ENCODE measurements at regions not wholly inside any gene's neighbourhood (a gene's known extent, or its start where the extent isn't known, plus 50 kb on each side); places are given as distances from the start of the nearest gene placed in this dataset.

GRCh38 chr20:56867128-56867527 is 238.0 kb downstream of the TFAP2C start:
- in situ Hi-C loops (cut with MboI): no loop called here
- no peak for FAIRE-seq
- no peaks in the 10 kb centered on the region for H3K9me3 ChIP-seq (replicated peaks; ENCODE audit: control insufficient read depth, insufficient read depth, low read length)

More at GRCh38 chr20:56867128-56867527, 238.0 kb downstream of the TFAP2C start:
- TF ChIP-seq CREM (IDR thresholded peaks at IDR 0.05; ENCODE audit: low read depth) (no peak), POLR2A (IDR thresholded peaks at IDR 0.05; ENCODE audit: low read depth, low read length) (no peak), SIN3A (IDR thresholded peaks at IDR 0.05; ENCODE audit: low read depth, low read length) (no peak), FOXM1 (IDR thresholded peaks at IDR 0.05; ENCODE audit: low read depth, low read length) (no peak), ETV6 (conservative IDR thresholded peaks at IDR 0.05 in 1 of 2, IDR thresholded peaks at IDR 0.05 in 1 of 2; ENCODE audit: borderline replicate concordance in 1 of 2, low read depth in 1 of 2) (no peak), NFIC (IDR thresholded peaks at IDR 0.05; ENCODE audit: low read depth, low read length) (no peak), WRNIP1 (IDR thresholded peaks at IDR 0.05; ENCODE audit: borderline replicate concordance, low read depth, low read length) (no peak), SMARCA5 (IDR thresholded peaks at IDR 0.05) (no peak), ZZZ3 (IDR thresholded peaks at IDR 0.05; ENCODE audit: control insufficient read depth, insufficient read length, low read depth) (no peak), ZSCAN29 (IDR thresholded peaks at IDR 0.05) (no peak), RUNX3 (IDR thresholded peaks at IDR 0.05; ENCODE audit: low read length) (no peak), ZBTB33 (IDR thresholded peaks at IDR 0.05) (no peak), KAT2A (conservative IDR thresholded peaks at IDR 0.05; ENCODE audit: control insufficient read depth, low read depth, low read length) (no peak)
- TF ChIP-seq, protein P1, sequence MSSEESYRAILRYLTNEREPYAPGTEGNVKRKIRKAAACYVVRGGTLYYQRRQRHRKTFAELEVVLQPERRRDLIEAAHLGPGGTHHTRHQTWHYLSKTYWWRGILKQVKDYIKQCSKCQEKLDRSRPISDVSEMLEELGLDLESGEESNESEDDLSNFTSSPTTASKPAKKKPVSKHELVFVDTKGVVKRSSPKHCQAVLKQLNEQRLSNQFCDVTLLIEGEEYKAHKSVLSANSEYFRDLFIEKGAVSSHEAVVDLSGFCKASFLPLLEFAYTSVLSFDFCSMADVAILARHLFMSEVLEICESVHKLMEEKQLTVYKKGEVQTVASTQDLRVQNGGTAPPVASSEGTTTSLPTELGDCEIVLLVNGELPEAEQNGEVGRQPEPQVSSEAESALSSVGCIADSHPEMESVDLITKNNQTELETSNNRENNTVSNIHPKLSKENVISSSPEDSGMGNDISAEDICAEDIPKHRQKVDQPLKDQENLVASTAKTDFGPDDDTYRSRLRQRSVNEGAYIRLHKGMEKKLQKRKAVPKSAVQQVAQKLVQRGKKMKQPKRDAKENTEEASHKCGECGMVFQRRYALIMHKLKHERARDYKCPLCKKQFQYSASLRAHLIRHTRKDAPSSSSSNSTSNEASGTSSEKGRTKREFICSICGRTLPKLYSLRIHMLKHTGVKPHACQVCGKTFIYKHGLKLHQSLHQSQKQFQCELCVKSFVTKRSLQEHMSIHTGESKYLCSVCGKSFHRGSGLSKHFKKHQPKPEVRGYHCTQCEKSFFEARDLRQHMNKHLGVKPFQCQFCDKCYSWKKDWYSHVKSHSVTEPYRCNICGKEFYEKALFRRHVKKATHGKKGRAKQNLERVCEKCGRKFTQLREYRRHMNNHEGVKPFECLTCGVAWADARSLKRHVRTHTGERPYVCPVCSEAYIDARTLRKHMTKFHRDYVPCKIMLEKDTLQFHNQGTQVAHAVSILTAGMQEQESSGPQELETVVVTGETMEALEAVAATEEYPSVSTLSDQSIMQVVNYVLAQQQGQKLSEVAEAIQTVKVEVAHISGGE (CRISPR knock-in tag; IDR thresholded peaks at IDR 0.05): no peak
- TF ChIP-seq, protein P2, sequence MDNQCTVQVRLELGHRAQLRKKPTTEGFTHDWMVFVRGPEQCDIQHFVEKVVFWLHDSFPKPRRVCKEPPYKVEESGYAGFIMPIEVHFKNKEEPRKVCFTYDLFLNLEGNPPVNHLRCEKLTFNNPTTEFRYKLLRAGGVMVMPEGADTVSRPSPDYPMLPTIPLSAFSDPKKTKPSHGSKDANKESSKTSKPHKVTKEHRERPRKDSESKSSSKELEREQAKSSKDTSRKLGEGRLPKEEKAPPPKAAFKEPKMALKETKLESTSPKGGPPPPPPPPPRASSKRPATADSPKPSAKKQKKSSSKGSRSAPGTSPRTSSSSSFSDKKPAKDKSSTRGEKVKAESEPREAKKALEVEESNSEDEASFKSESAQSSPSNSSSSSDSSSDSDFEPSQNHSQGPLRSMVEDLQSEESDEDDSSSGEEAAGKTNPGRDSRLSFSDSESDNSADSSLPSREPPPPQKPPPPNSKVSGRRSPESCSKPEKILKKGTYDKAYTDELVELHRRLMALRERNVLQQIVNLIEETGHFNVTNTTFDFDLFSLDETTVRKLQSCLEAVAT (IDR thresholded peaks at IDR 0.05): no peak
- BruUV-seq (replicated peaks): no TSS peak
- Histone ChIP-seq H3K4me3 (no peak overlapping the region), H3K27ac (ENCODE audit: control insufficient read depth, insufficient read depth) (no peak overlapping the region), H3K4me2 (ENCODE audit: control insufficient read depth, insufficient read depth) (no peak overlapping the region), H4K20me1 (ENCODE audit: control insufficient read depth, insufficient read depth) (no peaks in the 10 kb centered on the region), H3K9ac (ENCODE audit: control insufficient read depth, insufficient read depth, low read length) (no peak overlapping the region), H3K4me1 (ENCODE audit: control insufficient read depth, insufficient read depth, low read length) (no peaks in the 10 kb centered on the region), H3K79me2 (ENCODE audit: control insufficient read depth, insufficient read depth, low read length) (no peaks in the 10 kb centered on the region), H3K36me3 (ENCODE audit: control insufficient read depth in 2 of 2, insufficient read depth in 2 of 2, low read length in 1 of 2) (no peaks in the 10 kb centered on the region), H2AFZ (ENCODE audit: control insufficient read depth, low read depth, low read length) (no peak overlapping the region), H3K27me3 (replicated peaks in 1 of 2; ENCODE audit: control insufficient read depth in 2 of 2, insufficient read depth in 2 of 2, low read length in 1 of 2) (no peaks in the 10 kb centered on the region; a peak in 2 of 4 replicates)
- no peak for DNase-seq (ENCODE audit: low read depth, low spot score)
- ChIA-PET POLR2A (no interaction called here), RAD21 (ENCODE audit: unreplicated experiment) (no interaction called here), CTCF (no interaction called here), SMC1A (ENCODE audit: uncharacterized antibody, unreplicated experiment) (no interaction called here)
- ATAC-seq: no peak
- 8% methylated on average over 4 of the region's 4 CpGs for WGBS (ENCODE audit: insufficient coverage, insufficient replicate concordance, low lambda C conversion rate, missing lambda C conversion rate)
- intact Hi-C loops (cut with micrococcal nuclease; ENCODE audit: unreplicated experiment): no loop called here
